Fibroblast of the aortic adventitia (primary cell): ENCODE measurements at regions not wholly inside any gene's neighbourhood (a gene's known extent, or its start where the extent isn't known, plus 50 kb on each side); places are given as distances from the start of the nearest gene placed in this dataset.
"Not testable (repeated sequence)": the region's sequence is repeated elsewhere in the genome, so short reads cannot be mapped to it uniquely, and the experiment has no call there.

Experiments used
- DNase-seq: peaks from one replicate; pipeline ENCODE4 v3.0.0-alpha.2; 2010; ENCODE audit warnings: low read depth
- H3K4me3 ChIP-seq: 2 replicates; pipeline ENCODE4 v1.5.1; 2011; ENCODE audit warnings: low read depth, mild to moderate bottlenecking, control low read depth, low read length, moderate library complexity

GRCh38 chr15:21027942-21028341 is 161.8 kb upstream of the POTEB2 start:
- not testable (repeated sequence) for DNase-seq, H3K4me3 ChIP-seq

- not testable (repeated sequence) for DNase-seq, H3K4me3 ChIP-seq
Observed at GRCh38 chr15:21026848-21027247, 160.7 kb upstream of the POTEB2 start.

- not testable (repeated sequence) for H3K4me3 ChIP-seq, DNase-seq
Observed at GRCh38 chr15:21024235-21024987, 158.3 kb upstream of the POTEB2 start.

- not testable (repeated sequence) for DNase-seq, H3K4me3 ChIP-seq
Observed at GRCh38 chr15:21018176-21018575, 152.1 kb upstream of the POTEB2 start.

- not testable (repeated sequence) for DNase-seq, H3K4me3 ChIP-seq
Observed at GRCh38 chr15:21017326-21017725, 151.2 kb upstream of the POTEB2 start.

GRCh38 chr15:21016589-21016988 is 150.5 kb upstream of the POTEB2 start:
- not testable (repeated sequence) for DNase-seq, H3K4me3 ChIP-seq

- H3K4me3 ChIP-seq, DNase-seq: not testable (repeated sequence)
Observed at GRCh38 chr15:21015171-21015570, 149.1 kb upstream of the POTEB2 start.

GRCh38 chr15:21013308-21013707 is 147.2 kb upstream of the POTEB2 start:
- not testable (repeated sequence) for DNase-seq, H3K4me3 ChIP-seq

GRCh38 chr15:21009651-21010050 is 143.5 kb upstream of the POTEB2 start:
- DNase-seq, H3K4me3 ChIP-seq: not testable (repeated sequence)

- H3K4me3 ChIP-seq, DNase-seq: not testable (repeated sequence)
Observed at GRCh38 chr15:21003459-21003858, 137.3 kb upstream of the POTEB2 start.

- not testable (repeated sequence) for DNase-seq
Observed at GRCh38 chr15:21001950-21002349, 135.8 kb upstream of the POTEB2 start.

GRCh38 chr15:20991691-20992090 is 125.6 kb upstream of the POTEB2 start:
- DNase-seq, H3K4me3 ChIP-seq: not testable (repeated sequence)

More at GRCh38 chr15:21001950-21002349, 135.8 kb upstream of the POTEB2 start:
- H3K4me3 ChIP-seq = not testable (repeated sequence)

GRCh38 chr15:20991253-20991652 is 125.1 kb upstream of the POTEB2 start:
- not testable (repeated sequence) for DNase-seq, H3K4me3 ChIP-seq

- H3K4me3 ChIP-seq, DNase-seq: not testable (repeated sequence)
Observed at GRCh38 chr15:20986775-20987174, 120.7 kb upstream of the POTEB2 start.

- not testable (repeated sequence) for H3K4me3 ChIP-seq, DNase-seq
Observed at GRCh38 chr15:20978057-20978456, 111.9 kb upstream of the POTEB2 start.

GRCh38 chr15:20972762-20973161 is 106.6 kb upstream of the POTEB2 start:
- not testable (repeated sequence) for H3K4me3 ChIP-seq, DNase-seq

- not testable (repeated sequence) for DNase-seq, H3K4me3 ChIP-seq
Observed at GRCh38 chr15:20959299-20959698, 93.2 kb upstream of the POTEB2 start.

- H3K4me3 ChIP-seq, DNase-seq: not testable (repeated sequence)
Observed at GRCh38 chr15:20929322-20929721, 63.2 kb upstream of the POTEB2 start.
